Upper lobe of left lung (tissue), 4 donors: ENCODE measurements at regions not wholly inside any gene's neighbourhood (a gene's known extent, or its start where the extent isn't known, plus 50 kb on each side); places are given as distances from the start of the nearest gene placed in this dataset.

Source experiments
- EP300 ChIP-seq, 4 donors: sonication (generic); formaldehyde crosslinking; IDR thresholded peaks; one replicate each; pipeline ENCODE4 v1.5.1; 2017; ENCODE audit warnings: antibody characterized with exemption in 4 of 4, control low read depth in 2 of 4
- POLR2AphosphoS5 ChIP-seq, 2 donors: sonication (generic); formaldehyde crosslinking; IDR thresholded peaks; one replicate each; pipeline ENCODE4 v1.5.1; 2017; ENCODE audit warnings: antibody characterized with exemption in 2 of 2
- TF ChIP-seq, protein P1 (sequence below), 6 experiments: fragments of 450-650 bp in 4 of 6; fragments of 200-600 bp in 2 of 6; sonication (generic) in 2 of 6; IDR thresholded peaks; one replicate each; pipeline ENCODE4 v1.5.1; 2016 to 2019; ENCODE audit warnings: antibody characterized with exemption in 6 of 6

DNA sequence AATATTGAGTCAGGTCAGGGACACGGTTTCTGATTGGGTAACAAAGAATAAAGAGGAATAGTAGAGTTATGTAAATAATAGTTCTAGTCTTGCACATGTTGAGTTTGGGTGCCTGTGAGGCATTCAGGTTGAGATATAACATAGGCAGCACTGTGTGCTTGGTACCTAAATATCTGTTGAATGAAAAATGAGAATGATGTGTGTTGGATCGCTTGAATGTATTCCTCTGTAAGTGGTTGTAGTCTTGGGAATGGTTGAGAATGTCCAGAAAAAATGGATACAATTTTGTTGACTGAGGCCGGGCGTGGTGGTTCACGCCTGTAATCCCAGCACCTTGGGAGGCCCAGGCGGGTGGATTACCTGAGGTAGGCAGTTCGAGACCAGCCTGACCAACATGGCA, 116.3 kb upstream of the HNRNPU start:
- TF ChIP-seq, protein P1, sequence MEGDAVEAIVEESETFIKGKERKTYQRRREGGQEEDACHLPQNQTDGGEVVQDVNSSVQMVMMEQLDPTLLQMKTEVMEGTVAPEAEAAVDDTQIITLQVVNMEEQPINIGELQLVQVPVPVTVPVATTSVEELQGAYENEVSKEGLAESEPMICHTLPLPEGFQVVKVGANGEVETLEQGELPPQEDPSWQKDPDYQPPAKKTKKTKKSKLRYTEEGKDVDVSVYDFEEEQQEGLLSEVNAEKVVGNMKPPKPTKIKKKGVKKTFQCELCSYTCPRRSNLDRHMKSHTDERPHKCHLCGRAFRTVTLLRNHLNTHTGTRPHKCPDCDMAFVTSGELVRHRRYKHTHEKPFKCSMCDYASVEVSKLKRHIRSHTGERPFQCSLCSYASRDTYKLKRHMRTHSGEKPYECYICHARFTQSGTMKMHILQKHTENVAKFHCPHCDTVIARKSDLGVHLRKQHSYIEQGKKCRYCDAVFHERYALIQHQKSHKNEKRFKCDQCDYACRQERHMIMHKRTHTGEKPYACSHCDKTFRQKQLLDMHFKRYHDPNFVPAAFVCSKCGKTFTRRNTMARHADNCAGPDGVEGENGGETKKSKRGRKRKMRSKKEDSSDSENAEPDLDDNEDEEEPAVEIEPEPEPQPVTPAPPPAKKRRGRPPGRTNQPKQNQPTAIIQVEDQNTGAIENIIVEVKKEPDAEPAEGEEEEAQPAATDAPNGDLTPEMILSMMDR (IDR thresholded peaks at IDR 0.05): no peak
- TF ChIP-seq EP300 (IDR thresholded peaks at IDR 0.05) (no peak), POLR2AphosphoS5 (IDR thresholded peaks at IDR 0.05) (no peak)
